ENCODE measurements at regions not wholly inside any gene's neighbourhood (a gene's known extent, or its start where the extent isn't known, plus 50 kb on each side); places are given as distances from the start of the nearest gene placed in this dataset.

- CTCF ChIA-PET (ENCODE audit: low intra/inter-chr PET ratio, low total read pairs), result no interaction called here
Measured at GRCh38 chr11:104526006-104526405, 362.1 kb upstream of the PDGFD start.

More at GRCh38 chr11:104526006-104526405, 362.1 kb upstream of the PDGFD start:
- no peak for TF ChIP-seq ARHGAP35 (CRISPR knock-in tag; IDR thresholded peaks at IDR 0.05; ENCODE audit: borderline replicate concordance)
- TF ChIP-seq ZSCAN9 (CRISPR knock-in tag; IDR thresholded peaks at IDR 0.05; ENCODE audit: borderline replicate concordance), result no peak
- no peak for TF ChIP-seq USF2 (IDR thresholded peaks at IDR 0.05; ENCODE audit: low read depth, low read length)
- TF ChIP-seq USF2 (CRISPR knock-in tag; IDR thresholded peaks at IDR 0.05; ENCODE audit: borderline replicate concordance), result no peak
- no peak for TF ChIP-seq HNF4G (IDR thresholded peaks at IDR 0.05; ENCODE audit: borderline replicate concordance, low read depth, low read length)
- TF ChIP-seq HNF4G (CRISPR knock-in tag; IDR thresholded peaks at IDR 0.05; ENCODE audit: borderline replicate concordance, low read depth), result no peak
- no peak for TF ChIP-seq RORA (CRISPR knock-in tag; IDR thresholded peaks at IDR 0.05)
- no peak for TF ChIP-seq ZNF276 (CRISPR knock-in tag; IDR thresholded peaks at IDR 0.05; ENCODE audit: low read depth)
- no peak for TF ChIP-seq MAFG (CRISPR knock-in tag; IDR thresholded peaks at IDR 0.05)
- no peak for TF ChIP-seq ZBTB2 (CRISPR knock-in tag; IDR thresholded peaks at IDR 0.05; ENCODE audit: low read depth)
- TF ChIP-seq TAF15 (IDR thresholded peaks at IDR 0.05; ENCODE audit: low read depth, low read length, poor library complexity, severe bottlenecking), result no peak
- no peak for TF ChIP-seq ZHX1 (CRISPR knock-in tag; IDR thresholded peaks at IDR 0.05; ENCODE audit: low read depth)
- no peak for TF ChIP-seq ZNF557 (CRISPR knock-in tag; IDR thresholded peaks at IDR 0.05)
- no peaks in the 10 kb centered on the region for H3K79me2 ChIP-seq (ENCODE audit: insufficient read depth, low read length)
- H4K20me1 ChIP-seq (ENCODE audit: insufficient read depth, low read length), result no peaks in the 10 kb centered on the region
- H3K4me1 ChIP-seq (ENCODE audit: insufficient read depth, low read length), result no peaks in the 10 kb centered on the region
- intact Hi-C loops (cut with micrococcal nuclease; ENCODE audit: unreplicated experiment) (no loop called here), in situ Hi-C loops (cut with HindIII; ENCODE audit: extremely low pct_ligation_motif_present, low pct_unique_long_range_greater_than_20kb) (no loop called here)
- H3K4me3 ChIP-seq (replicated peaks in 1 of 3; ENCODE audit: insufficient read depth in 1 of 3, low read depth in 2 of 3, low read length in 3 of 3), result no peak overlapping the region
- H3K27ac ChIP-seq (ENCODE audit: extremely low read length, insufficient read depth, low read length), result no peak overlapping the region
- no peak overlapping the region for H3K4me2 ChIP-seq (ENCODE audit: low read depth, low read length)
- 0% methylated on average over 2 of the region's 2 CpGs for WGBS (ENCODE audit: low lambda C conversion rate)
- H3K9ac ChIP-seq (ENCODE audit: insufficient read depth, low read depth, low read length), result no peak overlapping the region
- BruUV-seq (replicated peaks), result no TSS peak
- no peaks in the 10 kb centered on the region for H3K36me3 ChIP-seq (replicated peaks in 1 of 2; ENCODE audit: control insufficient read depth in 1 of 2, insufficient read depth in 2 of 2, low read length in 2 of 2)
- POLR2A ChIA-PET, result no interaction called here
- no peak for ATAC-seq
- DNase-seq (ENCODE audit: low spot score), result no peak
- no peak overlapping the region for H2AFZ ChIP-seq (ENCODE audit: low read length)
- no peaks in the 10 kb centered on the region for H3K9me3 ChIP-seq (ENCODE audit: low read length)
- no peak for FAIRE-seq
- no peaks in the 10 kb centered on the region for H3K27me3 ChIP-seq (ENCODE audit: control insufficient read depth in 1 of 2, insufficient read depth in 2 of 2, low read length in 2 of 2)
